Liver (tissue), 8 donors: ENCODE measurements at regions not wholly inside any gene's neighbourhood (a gene's known extent, or its start where the extent isn't known, plus 50 kb on each side); places are given as distances from the start of the nearest gene placed in this dataset.

Experiments
- DNase-seq: peaks from one replicate; pipeline ENCODE4 v3.0.0-alpha.2; 2017; ENCODE audit warnings: low spot score
- H3K27ac ChIP-seq, 2 donors: one replicate each; pipeline ENCODE4 v1.7.0; 2013; ENCODE audit warnings: inconsistent platforms in 2 of 2, low read length in 2 of 2, control low read depth in 1 of 2, low read depth in 1 of 2, mild to moderate bottlenecking in 1 of 2
- H3K27me3 ChIP-seq, 4 donors: one replicate each; pipeline versions ENCODE4 v1.6.1 to v1.7.0; 2013; ENCODE audit warnings: low read length in 3 of 4, inconsistent platforms in 1 of 4, mild to moderate bottlenecking in 1 of 4, moderate library complexity in 1 of 4; ENCODE audit not compliant: control insufficient read depth in 4 of 4, insufficient read depth in 4 of 4
- H3K36me3 ChIP-seq, 4 donors: one replicate each; pipeline versions ENCODE4 v1.6.1 to v1.7.0; 2013; ENCODE audit warnings: low read length in 3 of 4, mild to moderate bottlenecking in 3 of 4, low read depth in 1 of 4, moderate library complexity in 1 of 4; ENCODE audit not compliant: control insufficient read depth in 4 of 4, insufficient read depth in 3 of 4
- H3K4me1 ChIP-seq, 4 donors: one replicate each; pipeline versions ENCODE4 v1.6.1 to v1.7.0; 2013; ENCODE audit warnings: low read length in 3 of 4, mild to moderate bottlenecking in 3 of 4, moderate library complexity in 1 of 4; ENCODE audit not compliant: control insufficient read depth in 4 of 4, insufficient read depth in 4 of 4
- H3K4me3 ChIP-seq, 3 donors: one replicate each; pipeline versions ENCODE4 v1.6.1 to v1.7.0; 2013; ENCODE audit warnings: low read length in 3 of 3, control low read depth in 1 of 3, low read depth in 1 of 3, mild to moderate bottlenecking in 1 of 3
- H3K9ac ChIP-seq, 2 donors: one replicate each; pipeline ENCODE4 v1.7.0; 2013; ENCODE audit warnings: low read length in 2 of 2, mild to moderate bottlenecking in 2 of 2, moderate library complexity in 2 of 2, control low read depth in 1 of 2, low read depth in 1 of 2
- H3K9me3 ChIP-seq, 4 donors: one replicate each; pipeline versions ENCODE4 v1.6.1 to v1.7.0; 2013; ENCODE audit warnings: low read length in 3 of 4; ENCODE audit not compliant: control insufficient read depth in 4 of 4
- FOXA1 ChIP-seq: IDR thresholded peaks from 2 replicates; pipeline ENCODE4 v1.6.1; 2016; ENCODE audit warnings: antibody characterized with exemption
- FOXA2 ChIP-seq: IDR thresholded peaks from 2 replicates; pipeline ENCODE4 v1.6.1; 2016; ENCODE audit warnings: antibody characterized with exemption
- HNF4A ChIP-seq, 2 donors: conservative IDR thresholded peaks; 2 replicates each; pipeline ENCODE4 v1.6.1; 2016; ENCODE audit warnings: antibody characterized with exemption in 2 of 2, mild to moderate bottlenecking in 2 of 2
- HNF4G ChIP-seq: IDR thresholded peaks from 2 replicates; pipeline ENCODE4 v1.6.1; 2016; ENCODE audit warnings: antibody characterized with exemption
- JUND ChIP-seq, 2 donors: IDR thresholded peaks; 2 replicates each; pipeline ENCODE4 v1.6.1; 2016; ENCODE audit warnings: antibody characterized with exemption in 2 of 2
- RAD21 ChIP-seq, 2 donors: IDR thresholded peaks; 2 replicates each; pipeline ENCODE4 v1.6.1; 2016; ENCODE audit warnings: antibody characterized with exemption in 2 of 2, mild to moderate bottlenecking in 2 of 2
- RXRA ChIP-seq, 2 donors: IDR thresholded peaks; 2 replicates each; pipeline ENCODE4 v1.6.1; 2017 to 2018; ENCODE audit warnings: antibody characterized with exemption in 2 of 2, mild to moderate bottlenecking in 1 of 2
- SP1 ChIP-seq: IDR thresholded peaks from 2 replicates; pipeline ENCODE4 v1.6.1; 2018; ENCODE audit warnings: antibody characterized with exemption, mild to moderate bottlenecking
- TAF1 ChIP-seq: conservative IDR thresholded peaks from 2 replicates; pipeline ENCODE4 v1.6.1; 2016; ENCODE audit warnings: antibody characterized with exemption, mild to moderate bottlenecking
- YY1 ChIP-seq: IDR thresholded peaks from 2 replicates; pipeline ENCODE4 v1.6.1; 2016; ENCODE audit warnings: antibody characterized with exemption, mild to moderate bottlenecking
- WGBS: extraction: QIAGEN DNeasy Blood & Tissue Kit; methylation state at CpG from one replicate; pipeline ENCODE4 v1.1.7; 2013; 5-methylcytosine and 5-hydroxymethylcytosine counted together
- TF ChIP-seq, protein P1 (sequence below): fragments of 150-350 bp; IDR thresholded peaks from 2 replicates; pipeline ENCODE4 v1.5.1; 2017; ENCODE audit warnings: improper control_type of control experiment, low read depth, low read length; ENCODE audit not compliant: missing input control
- TF ChIP-seq, protein P2 (sequence below): IDR thresholded peaks from 2 replicates; pipeline ENCODE4 v1.6.1; 2016; ENCODE audit warnings: antibody characterized with exemption
- TF ChIP-seq, protein P3 (sequence below): IDR thresholded peaks from 2 replicates; pipeline ENCODE4 v1.6.1; 2016; ENCODE audit warnings: antibody characterized with exemption
- TF ChIP-seq, protein P4 (sequence below): IDR thresholded peaks from 2 replicates; pipeline ENCODE4 v1.6.1; 2016; ENCODE audit warnings: antibody characterized with exemption
- TF ChIP-seq, protein P5 (sequence below): IDR thresholded peaks from 2 replicates; pipeline ENCODE4 v1.6.1; 2016; ENCODE audit warnings: antibody characterized with exemption, mild to moderate bottlenecking
- donor health status: healthy.
- donor health status: healthy.
- donor health status: healthy.
- donor health status: healthy.
- donor health status: healthy.

DNA sequence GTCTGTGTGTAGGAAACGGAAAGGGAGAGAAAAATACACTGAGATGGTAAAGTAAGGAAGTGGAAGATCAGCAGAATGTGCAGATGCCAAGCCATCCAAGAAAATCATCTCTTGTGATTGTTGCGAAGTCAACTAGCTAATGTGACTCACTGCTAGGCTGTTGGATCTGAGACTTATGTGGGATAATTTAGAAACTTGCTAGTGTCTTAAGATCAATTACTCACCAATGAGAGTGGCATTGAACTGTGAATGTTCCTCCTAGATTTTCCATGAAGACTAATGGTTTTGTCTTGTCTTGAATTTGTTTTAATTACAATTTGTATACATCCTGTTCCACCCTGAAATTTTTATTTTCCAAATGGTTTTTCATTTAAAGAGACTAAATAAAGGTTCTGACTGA lies 771.6 kb downstream of the EFNB2 start (continued):
- TF ChIP-seq, protein P1, sequence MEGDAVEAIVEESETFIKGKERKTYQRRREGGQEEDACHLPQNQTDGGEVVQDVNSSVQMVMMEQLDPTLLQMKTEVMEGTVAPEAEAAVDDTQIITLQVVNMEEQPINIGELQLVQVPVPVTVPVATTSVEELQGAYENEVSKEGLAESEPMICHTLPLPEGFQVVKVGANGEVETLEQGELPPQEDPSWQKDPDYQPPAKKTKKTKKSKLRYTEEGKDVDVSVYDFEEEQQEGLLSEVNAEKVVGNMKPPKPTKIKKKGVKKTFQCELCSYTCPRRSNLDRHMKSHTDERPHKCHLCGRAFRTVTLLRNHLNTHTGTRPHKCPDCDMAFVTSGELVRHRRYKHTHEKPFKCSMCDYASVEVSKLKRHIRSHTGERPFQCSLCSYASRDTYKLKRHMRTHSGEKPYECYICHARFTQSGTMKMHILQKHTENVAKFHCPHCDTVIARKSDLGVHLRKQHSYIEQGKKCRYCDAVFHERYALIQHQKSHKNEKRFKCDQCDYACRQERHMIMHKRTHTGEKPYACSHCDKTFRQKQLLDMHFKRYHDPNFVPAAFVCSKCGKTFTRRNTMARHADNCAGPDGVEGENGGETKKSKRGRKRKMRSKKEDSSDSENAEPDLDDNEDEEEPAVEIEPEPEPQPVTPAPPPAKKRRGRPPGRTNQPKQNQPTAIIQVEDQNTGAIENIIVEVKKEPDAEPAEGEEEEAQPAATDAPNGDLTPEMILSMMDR, result no peak
- TF ChIP-seq YY1 (no peak), FOXA1 (no peak), HNF4A (conservative IDR thresholded peaks at IDR 0.05) (no peak), SP1 (no peak), TAF1 (no peak), RXRA (IDR thresholded peaks at IDR 0.05) (no peak)
- TF ChIP-seq, protein P2, sequence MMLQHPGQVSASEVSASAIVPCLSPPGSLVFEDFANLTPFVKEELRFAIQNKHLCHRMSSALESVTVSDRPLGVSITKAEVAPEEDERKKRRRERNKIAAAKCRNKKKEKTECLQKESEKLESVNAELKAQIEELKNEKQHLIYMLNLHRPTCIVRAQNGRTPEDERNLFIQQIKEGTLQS, result no peak

DNA sequence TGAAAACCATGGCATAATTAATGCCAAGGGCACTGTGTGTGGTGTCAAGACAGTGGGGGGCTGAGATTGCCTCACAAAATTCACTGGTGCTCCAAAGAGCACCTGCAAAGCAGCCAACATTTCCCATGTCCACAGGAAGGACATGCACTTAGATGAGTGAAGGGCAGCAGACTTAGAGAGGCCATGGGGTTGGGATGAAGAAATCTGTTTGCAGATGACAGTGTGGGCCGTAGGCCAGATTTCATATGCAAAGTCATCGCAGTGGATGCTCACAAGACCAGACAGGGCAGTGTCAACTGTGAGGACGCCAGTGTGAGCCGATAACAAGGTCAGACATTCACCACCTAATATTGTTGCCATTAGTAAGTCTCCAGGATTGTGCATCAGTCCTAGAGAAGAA lies 773.4 kb downstream of the EFNB2 start:
- Histone ChIP-seq H3K4me1 (no peaks in the 10 kb centered on the region), H3K4me3 (no peak overlapping the region), H3K9me3 (no peaks in the 10 kb centered on the region), H3K36me3 (no peaks in the 10 kb centered on the region), H3K9ac (no peak overlapping the region), H3K27ac (no peak overlapping the region), H3K27me3 (no peaks in the 10 kb centered on the region)
- TF ChIP-seq, protein P3, sequence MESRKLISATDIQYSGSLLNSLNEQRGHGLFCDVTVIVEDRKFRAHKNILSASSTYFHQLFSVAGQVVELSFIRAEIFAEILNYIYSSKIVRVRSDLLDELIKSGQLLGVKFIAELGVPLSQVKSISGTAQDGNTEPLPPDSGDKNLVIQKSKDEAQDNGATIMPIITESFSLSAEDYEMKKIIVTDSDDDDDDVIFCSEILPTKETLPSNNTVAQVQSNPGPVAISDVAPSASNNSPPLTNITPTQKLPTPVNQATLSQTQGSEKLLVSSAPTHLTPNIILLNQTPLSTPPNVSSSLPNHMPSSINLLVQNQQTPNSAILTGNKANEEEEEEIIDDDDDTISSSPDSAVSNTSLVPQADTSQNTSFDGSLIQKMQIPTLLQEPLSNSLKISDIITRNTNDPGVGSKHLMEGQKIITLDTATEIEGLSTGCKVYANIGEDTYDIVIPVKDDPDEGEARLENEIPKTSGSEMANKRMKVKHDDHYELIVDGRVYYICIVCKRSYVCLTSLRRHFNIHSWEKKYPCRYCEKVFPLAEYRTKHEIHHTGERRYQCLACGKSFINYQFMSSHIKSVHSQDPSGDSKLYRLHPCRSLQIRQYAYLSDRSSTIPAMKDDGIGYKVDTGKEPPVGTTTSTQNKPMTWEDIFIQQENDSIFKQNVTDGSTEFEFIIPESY, result no peak
- TF ChIP-seq RXRA (IDR thresholded peaks at IDR 0.05) (peak in 1 of 2 donors; percentile 61), YY1 (peak; percentile 16), TAF1 (no peak), FOXA2 (peak; percentile 28), HNF4A (conservative IDR thresholded peaks at IDR 0.05) (peak in 1 of 2 donors; percentile 55)
- TF ChIP-seq, protein P4, sequence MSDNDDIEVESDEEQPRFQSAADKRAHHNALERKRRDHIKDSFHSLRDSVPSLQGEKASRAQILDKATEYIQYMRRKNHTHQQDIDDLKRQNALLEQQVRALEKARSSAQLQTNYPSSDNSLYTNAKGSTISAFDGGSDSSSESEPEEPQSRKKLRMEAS, result no peak
- WGBS, result 54% methylated on average over 4 of the region's 4 CpGs
- no peak for DNase-seq

DNA sequence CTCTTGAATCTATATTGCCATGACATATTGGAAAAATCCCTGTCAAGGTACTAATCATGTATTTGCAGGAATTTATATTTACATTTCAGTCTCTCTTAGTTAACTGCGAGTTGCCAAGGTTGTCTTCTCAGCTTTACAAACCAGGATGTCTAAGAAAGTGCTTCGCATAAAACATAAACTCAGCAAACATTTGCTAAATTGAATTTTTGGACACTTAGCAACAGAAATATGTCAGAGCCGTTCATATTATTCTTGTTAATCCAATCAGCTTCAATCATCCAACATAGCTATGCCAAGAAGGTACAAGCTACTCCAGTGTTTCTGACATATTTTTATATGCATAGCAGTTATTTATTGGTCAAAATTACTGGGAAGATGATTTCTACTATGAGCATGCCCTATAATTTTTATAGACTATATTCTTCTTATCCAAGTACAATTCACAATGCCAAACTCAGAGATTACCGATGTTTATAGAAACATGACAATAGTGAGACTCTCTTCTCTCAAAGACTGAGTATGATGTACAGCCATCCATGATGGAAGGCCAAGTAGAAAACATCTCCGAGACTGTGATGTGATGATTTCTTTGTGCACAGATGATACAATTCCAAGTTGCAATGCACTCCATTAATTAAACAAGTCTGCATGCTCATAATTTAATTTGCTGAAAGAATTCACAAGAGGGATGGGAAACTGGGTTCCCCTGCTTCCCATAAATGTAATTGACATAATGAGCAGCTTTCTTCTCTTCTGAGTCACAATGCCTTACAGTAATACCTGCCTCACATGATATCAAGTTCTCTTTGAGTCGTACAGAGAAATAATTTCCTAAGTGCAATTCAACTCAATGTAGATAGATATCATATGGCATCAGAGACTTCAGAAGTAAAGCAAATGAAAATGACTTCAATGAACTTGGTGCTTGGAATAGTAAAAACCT lies 776.3 kb downstream of the EFNB2 start:
- no peak for DNase-seq
- H3K9ac ChIP-seq, result no peak overlapping the region
- H3K36me3 ChIP-seq, result no peaks in the 10 kb centered on the region
- H3K27ac ChIP-seq, result no peak overlapping the region
- 81% methylated on average over 6 of the region's 6 CpGs for WGBS
- no peak overlapping the region for H3K4me3 ChIP-seq
- H3K4me1 ChIP-seq, result no peaks in the 10 kb centered on the region
- H3K9me3 ChIP-seq, result no peaks in the 10 kb centered on the region
- no peaks in the 10 kb centered on the region for H3K27me3 ChIP-seq
- TF ChIP-seq HNF4G (no peak), FOXA1 (no peak), RXRA (IDR thresholded peaks at IDR 0.05) (no peak), RAD21 (IDR thresholded peaks at IDR 0.05) (no peak), JUND (IDR thresholded peaks at IDR 0.05) (no peak), FOXA2 (no peak)
- TF ChIP-seq, protein P1, result no peak
- TF ChIP-seq, protein P3, result no peak
- TF ChIP-seq, protein P5, sequence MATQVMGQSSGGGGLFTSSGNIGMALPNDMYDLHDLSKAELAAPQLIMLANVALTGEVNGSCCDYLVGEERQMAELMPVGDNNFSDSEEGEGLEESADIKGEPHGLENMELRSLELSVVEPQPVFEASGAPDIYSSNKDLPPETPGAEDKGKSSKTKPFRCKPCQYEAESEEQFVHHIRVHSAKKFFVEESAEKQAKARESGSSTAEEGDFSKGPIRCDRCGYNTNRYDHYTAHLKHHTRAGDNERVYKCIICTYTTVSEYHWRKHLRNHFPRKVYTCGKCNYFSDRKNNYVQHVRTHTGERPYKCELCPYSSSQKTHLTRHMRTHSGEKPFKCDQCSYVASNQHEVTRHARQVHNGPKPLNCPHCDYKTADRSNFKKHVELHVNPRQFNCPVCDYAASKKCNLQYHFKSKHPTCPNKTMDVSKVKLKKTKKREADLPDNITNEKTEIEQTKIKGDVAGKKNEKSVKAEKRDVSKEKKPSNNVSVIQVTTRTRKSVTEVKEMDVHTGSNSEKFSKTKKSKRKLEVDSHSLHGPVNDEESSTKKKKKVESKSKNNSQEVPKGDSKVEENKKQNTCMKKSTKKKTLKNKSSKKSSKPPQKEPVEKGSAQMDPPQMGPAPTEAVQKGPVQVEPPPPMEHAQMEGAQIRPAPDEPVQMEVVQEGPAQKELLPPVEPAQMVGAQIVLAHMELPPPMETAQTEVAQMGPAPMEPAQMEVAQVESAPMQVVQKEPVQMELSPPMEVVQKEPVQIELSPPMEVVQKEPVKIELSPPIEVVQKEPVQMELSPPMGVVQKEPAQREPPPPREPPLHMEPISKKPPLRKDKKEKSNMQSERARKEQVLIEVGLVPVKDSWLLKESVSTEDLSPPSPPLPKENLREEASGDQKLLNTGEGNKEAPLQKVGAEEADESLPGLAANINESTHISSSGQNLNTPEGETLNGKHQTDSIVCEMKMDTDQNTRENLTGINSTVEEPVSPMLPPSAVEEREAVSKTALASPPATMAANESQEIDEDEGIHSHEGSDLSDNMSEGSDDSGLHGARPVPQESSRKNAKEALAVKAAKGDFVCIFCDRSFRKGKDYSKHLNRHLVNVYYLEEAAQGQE, result no peak
- TF ChIP-seq, protein P4, result no peak
